Ectodermal cell (in vitro differentiated cells): ENCODE measurements at regions not wholly inside any gene's neighbourhood (a gene's known extent, or its start where the extent isn't known, plus 50 kb on each side); places are given as distances from the start of the nearest gene placed in this dataset.

Source experiments
- H3K27ac ChIP-seq: 2 replicates; pipeline ENCODE4 v1.7.0; 2013; ENCODE audit warnings: mild to moderate bottlenecking, low read depth, low read length; ENCODE audit not compliant: insufficient read depth, poor library complexity, severe bottlenecking
- H3K27me3 ChIP-seq: 2 replicates; pipeline ENCODE4 v1.7.0; 2013; ENCODE audit warnings: mild to moderate bottlenecking, low read length; ENCODE audit not compliant: insufficient read depth, control insufficient read depth, poor library complexity, severe bottlenecking
- H3K36me3 ChIP-seq: one replicate; pipeline ENCODE4 v1.7.0; 2013; ENCODE audit warnings: low read length; ENCODE audit not compliant: control insufficient read depth, insufficient read depth
- H3K4me1 ChIP-seq: one replicate; pipeline ENCODE4 v1.7.0; 2013; ENCODE audit warnings: low read length; ENCODE audit not compliant: control insufficient read depth, insufficient read depth
- H3K4me3 ChIP-seq: 2 replicates; pipeline ENCODE4 v1.7.0; 2013; ENCODE audit warnings: low read depth, low read length, control low read depth; ENCODE audit not compliant: insufficient read depth
- H3K9me3 ChIP-seq: 2 replicates; pipeline ENCODE4 v1.7.0; 2013; ENCODE audit warnings: mild to moderate bottlenecking, low read length, moderate library complexity; ENCODE audit not compliant: control insufficient read depth
- WGBS, 2 experiments: methylation state at CpG; one replicate each; pipeline ENCODE4 v1.1.7; 2013; ENCODE audit warnings: missing lambda C conversion rate in 2 of 2; 5-methylcytosine and 5-hydroxymethylcytosine counted together

- WGBS, 2 experiments: 85 to 94% methylated on average over 2 to 4 of the region's 4 CpGs
Observed at GRCh38 chr13:103694471-103694870, 628.3 kb upstream of the SLC10A2 start.

GRCh38 chr13:103694033-103694432 is 627.8 kb upstream of the SLC10A2 start:
- H3K27me3 ChIP-seq: no peaks in the 10 kb centered on the region
- no peak overlapping the region for H3K4me3 ChIP-seq
- WGBS, 2 experiments: 0 to 27% methylated on average over 2 to 3 of the region's 5 CpGs

More at GRCh38 chr13:103694471-103694870, 628.3 kb upstream of the SLC10A2 start:
- no peaks in the 10 kb centered on the region for H3K36me3 ChIP-seq
- no peaks in the 10 kb centered on the region for H3K4me1 ChIP-seq
- no peak overlapping the region for H3K27ac ChIP-seq
- no peaks in the 10 kb centered on the region for H3K9me3 ChIP-seq
- no peaks in the 10 kb centered on the region for H3K27me3 ChIP-seq
- H3K4me3 ChIP-seq: no peak overlapping the region

GRCh38 chr13:103692442-103692841 is 626.2 kb upstream of the SLC10A2 start:
- no peaks in the 10 kb centered on the region for H3K27me3 ChIP-seq
- no peaks in the 10 kb centered on the region for H3K4me1 ChIP-seq
- H3K27ac ChIP-seq: no peak overlapping the region
- 88% methylated on average over 4 of the region's 4 CpGs for WGBS, 2 experiments
- no peak overlapping the region for H3K4me3 ChIP-seq
- no peaks in the 10 kb centered on the region for H3K36me3 ChIP-seq
- no peaks in the 10 kb centered on the region for H3K9me3 ChIP-seq

More at GRCh38 chr13:103694033-103694432, 627.8 kb upstream of the SLC10A2 start:
- H3K9me3 ChIP-seq: no peaks in the 10 kb centered on the region
- H3K36me3 ChIP-seq: no peaks in the 10 kb centered on the region
- H3K27ac ChIP-seq: no peak overlapping the region
- no peaks in the 10 kb centered on the region for H3K4me1 ChIP-seq

GRCh38 chr13:103676329-103676728 is 610.1 kb upstream of the SLC10A2 start:
- Histone ChIP-seq H3K27ac (no peak overlapping the region), H3K4me1 (no peaks in the 10 kb centered on the region), H3K36me3 (no peaks in the 10 kb centered on the region), H3K4me3 (no peak overlapping the region), H3K9me3 (no peaks in the 10 kb centered on the region), H3K27me3 (no peaks in the 10 kb centered on the region)

GRCh38 chr13:103671547-103671946 is 605.3 kb upstream of the SLC10A2 start:
- no peaks in the 10 kb centered on the region for H3K9me3 ChIP-seq
- no peak overlapping the region for H3K4me3 ChIP-seq
- H3K27ac ChIP-seq: no peak overlapping the region
- WGBS, 2 experiments: 94 to 97% methylated on average over 5 of the region's 5 CpGs
- H3K36me3 ChIP-seq: no peaks in the 10 kb centered on the region
- no peaks in the 10 kb centered on the region for H3K27me3 ChIP-seq
- H3K4me1 ChIP-seq: no peaks in the 10 kb centered on the region

- WGBS, 2 experiments: 95 to 97% methylated on average over 4 of the region's 4 CpGs
Observed at GRCh38 chr13:103663996-103664395, 597.8 kb upstream of the SLC10A2 start.

GRCh38 chr13:103656311-103656710 is 590.1 kb upstream of the SLC10A2 start:
- Histone ChIP-seq H3K36me3 (no peaks in the 10 kb centered on the region), H3K4me3 (no peak overlapping the region), H3K27me3 (no peaks in the 10 kb centered on the region), H3K27ac (no peak overlapping the region), H3K9me3 (no peaks in the 10 kb centered on the region), H3K4me1 (no peaks in the 10 kb centered on the region)
- WGBS, 2 experiments: 94 to 96% methylated on average over 4 of the region's 4 CpGs

More at GRCh38 chr13:103663996-103664395, 597.8 kb upstream of the SLC10A2 start:
- Histone ChIP-seq H3K4me3 (no peak overlapping the region), H3K36me3 (no peaks in the 10 kb centered on the region), H3K4me1 (no peaks in the 10 kb centered on the region), H3K27ac (no peak overlapping the region), H3K27me3 (no peaks in the 10 kb centered on the region), H3K9me3 (no peaks in the 10 kb centered on the region)

GRCh38 chr13:103640606-103641005 is 574.4 kb upstream of the SLC10A2 start:
- H3K27ac ChIP-seq: no peak overlapping the region
- no peaks in the 10 kb centered on the region for H3K4me1 ChIP-seq
- no peaks in the 10 kb centered on the region for H3K27me3 ChIP-seq
- no peaks in the 10 kb centered on the region for H3K36me3 ChIP-seq
- no peaks in the 10 kb centered on the region for H3K9me3 ChIP-seq
- 95 to 100% methylated on average over 1 of the region's 1 CpG for WGBS, 2 experiments
- H3K4me3 ChIP-seq: no peak overlapping the region

GRCh38 chr13:103639326-103639725 is 573.1 kb upstream of the SLC10A2 start:
- Histone ChIP-seq H3K27ac (no peak overlapping the region), H3K4me1 (no peaks in the 10 kb centered on the region), H3K36me3 (no peaks in the 10 kb centered on the region), H3K27me3 (no peaks in the 10 kb centered on the region), H3K9me3 (no peaks in the 10 kb centered on the region), H3K4me3 (no peak overlapping the region)
- 98 to 100% methylated on average over 3 of the region's 3 CpGs for WGBS, 2 experiments

- Histone ChIP-seq H3K27me3 (no peaks in the 10 kb centered on the region), H3K36me3 (no peaks in the 10 kb centered on the region)
- WGBS, 2 experiments: 93 to 94% methylated on average over 2 of the region's 2 CpGs
Observed at GRCh38 chr13:103638706-103639105, 572.5 kb upstream of the SLC10A2 start.

GRCh38 chr13:103634066-103634465 is 567.8 kb upstream of the SLC10A2 start:
- Histone ChIP-seq H3K27ac (no peak overlapping the region), H3K4me1 (no peaks in the 10 kb centered on the region), H3K36me3 (no peaks in the 10 kb centered on the region), H3K9me3 (no peaks in the 10 kb centered on the region), H3K27me3 (no peaks in the 10 kb centered on the region), H3K4me3 (no peak overlapping the region)
- 47 to 63% methylated on average over 2 of the region's 2 CpGs for WGBS, 2 experiments

More at GRCh38 chr13:103638706-103639105, 572.5 kb upstream of the SLC10A2 start:
- no peaks in the 10 kb centered on the region for H3K9me3 ChIP-seq
- H3K4me1 ChIP-seq: no peaks in the 10 kb centered on the region
- H3K4me3 ChIP-seq: no peak overlapping the region
- H3K27ac ChIP-seq: no peak overlapping the region
